ENCODE measurements at regions not wholly inside any gene's neighbourhood (a gene's known extent, or its start where the extent isn't known, plus 50 kb on each side); places are given as distances from the start of the nearest gene placed in this dataset.

GRCh38 chr22:27441706-27442475 lies 359.7 kb downstream of the MN1 start:
- Histone ChIP-seq H2AFZ (ENCODE audit: low read length) (no peak overlapping the region), H3K14ac (ENCODE audit: insufficient read depth, low read length) (no peak overlapping the region), H3K23me2 (ENCODE audit: insufficient read length, low read depth, low read length, poor library complexity, severe bottlenecking) (no peaks in the 10 kb centered on the region), H3K79me1 (ENCODE audit: insufficient read depth, low read depth, low read length, poor library complexity, severe bottlenecking) (no peaks in the 10 kb centered on the region), H2AK5ac (ENCODE audit: insufficient read length, low read length) (no peak overlapping the region), H3K56ac (ENCODE audit: insufficient read length, low read depth, low read length) (no peak overlapping the region), H3K9ac (ENCODE audit: extremely low read depth, insufficient read length, low read length) (no peak overlapping the region), H3T11ph (ENCODE audit: low read length) (no peak overlapping the region), H2BK5ac (ENCODE audit: insufficient read length, low read length) (no peak overlapping the region), H3K9me3 (ENCODE audit: control insufficient read depth, low read depth, low read length) (no peaks in the 10 kb centered on the region), H3K79me2 (ENCODE audit: insufficient read depth, low read length) (no peaks in the 10 kb centered on the region), H3K23ac (ENCODE audit: insufficient read length, low read depth, low read length) (no peak overlapping the region), H4K91ac (ENCODE audit: insufficient read length, low read depth, low read length) (no peak overlapping the region), H3K4ac (ENCODE audit: low read depth, low read length) (no peak overlapping the region), H3K4me1 (ENCODE audit: insufficient read depth, low read length) (no peaks in the 10 kb centered on the region; the same call in 1 of the 2 replicates), H2BK120ac (ENCODE audit: low read depth, low read length, poor library complexity, severe bottlenecking) (no peak overlapping the region), H3K27ac (ENCODE audit: insufficient read length, low read depth, low read length) (no peak overlapping the region), H4K8ac (replicated peaks; ENCODE audit: insufficient read length, low read depth, low read length) (no peak overlapping the region), H4K20me1 (ENCODE audit: control insufficient read depth, insufficient read depth, insufficient read length) (peaks cover 5% of the 10 kb centered on the region), H3K27me3 (ENCODE audit: insufficient read depth, low read length) (no peaks in the 10 kb centered on the region), H2BK12ac (ENCODE audit: insufficient read length, low read depth, low read length) (no peak overlapping the region), H4K5ac (ENCODE audit: insufficient read length, low read depth, low read length) (no peak overlapping the region), H2BK20ac (ENCODE audit: low read depth, low read length, poor library complexity, severe bottlenecking) (no peak overlapping the region), H3K4me2 (ENCODE audit: insufficient read depth, insufficient read length, low read length) (no peak overlapping the region), H2BK15ac (ENCODE audit: low read depth, low read length) (no peak overlapping the region), H3K18ac (ENCODE audit: insufficient read length, low read depth, low read length) (no peak overlapping the region)
- Mint-ChIP-seq H3K27ac (no peak overlapping the region; a peak in 1 of 7 replicates), H3K36me3 (ENCODE audit: insufficient read depth in 1 of 3, low read depth in 3 of 3) (no peaks in the 10 kb centered on the region), H3K4me3 (peak overlapping the region in 1 of 2 experiments; percentile 34; a peak in 1 of 5 replicates), H3K4me1 (peaks cover 28 to 46% of the 10 kb centered on the region in 2 experiments), H3K27me3 (ENCODE audit: low read depth) (no peaks in the 10 kb centered on the region; the same call in 1 of the 2 replicates), H3K9me3 (no peaks in the 10 kb centered on the region; a peak in 1 of 5 replicates)
- no CpG with 5 or more reads among the region's 22 CpGs for WGBS (ENCODE audit: extremely low coverage, insufficient read length, low lambda C conversion rate)
- no peak for TF ChIP-seq CTCF (conservative IDR thresholded peaks at IDR 0.05)
- DNase-seq: no peak
